DMS53 treated with DMSO at 0.1 percent for 48 hours (cell line): ENCODE measurements at regions not wholly inside any gene's neighbourhood (a gene's known extent, or its start where the extent isn't known, plus 50 kb on each side); places are given as distances from the start of the nearest gene placed in this dataset.
"Not testable (repeated sequence)": the region's sequence is repeated elsewhere in the genome, so short reads cannot be mapped to it uniquely, and the experiment has no call there.

ENCODE experiments used
- DNase-seq: peaks from one replicate; lab custom pipeline; 2025; ENCODE audit not compliant: unreplicated experiment; lab: John Stamatoyannopoulos, UW

DNA sequence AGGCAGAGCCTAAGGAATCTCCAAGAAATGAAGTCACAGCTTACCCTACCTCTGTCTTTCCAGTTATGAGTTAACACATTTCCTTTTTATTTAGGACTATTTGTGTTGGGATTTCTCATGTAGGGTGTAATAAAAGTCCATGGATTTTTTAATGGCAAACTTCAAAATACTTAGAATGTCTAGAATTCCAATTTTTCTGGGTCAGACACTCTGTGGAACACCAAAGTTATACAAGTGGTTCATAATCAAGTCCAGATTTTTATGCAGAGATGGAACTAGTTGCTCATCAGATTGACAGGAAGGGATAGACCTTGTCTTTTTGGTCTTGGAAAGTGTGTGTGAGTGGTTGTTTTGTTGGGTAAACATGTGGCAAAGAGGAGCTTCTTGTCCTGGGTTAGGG is 69.8 kb upstream of the ADRA1D start:
- DNase-seq, result no peak

DNA sequence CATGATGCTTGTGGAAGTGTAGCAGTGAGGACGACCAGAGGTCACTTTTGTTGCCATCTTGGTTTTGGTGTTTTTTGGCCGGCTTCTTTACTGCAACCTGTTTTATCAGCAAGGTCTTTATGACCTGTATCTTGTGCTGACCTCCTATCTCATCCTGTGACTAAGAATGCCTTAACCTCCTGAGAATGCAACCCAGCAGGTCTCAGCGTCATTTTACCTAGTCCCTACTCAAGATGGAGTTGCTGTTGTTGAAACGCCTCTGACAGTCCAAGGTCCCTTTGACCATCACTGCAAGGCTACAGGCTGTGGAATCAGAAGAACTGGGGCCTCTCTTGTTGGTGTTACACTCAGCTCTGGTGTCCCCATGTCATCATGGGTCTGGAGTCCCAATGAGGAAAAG is 61.5 kb upstream of the ADRA1D start:
- DNase-seq, result not testable (repeated sequence)

DNA sequence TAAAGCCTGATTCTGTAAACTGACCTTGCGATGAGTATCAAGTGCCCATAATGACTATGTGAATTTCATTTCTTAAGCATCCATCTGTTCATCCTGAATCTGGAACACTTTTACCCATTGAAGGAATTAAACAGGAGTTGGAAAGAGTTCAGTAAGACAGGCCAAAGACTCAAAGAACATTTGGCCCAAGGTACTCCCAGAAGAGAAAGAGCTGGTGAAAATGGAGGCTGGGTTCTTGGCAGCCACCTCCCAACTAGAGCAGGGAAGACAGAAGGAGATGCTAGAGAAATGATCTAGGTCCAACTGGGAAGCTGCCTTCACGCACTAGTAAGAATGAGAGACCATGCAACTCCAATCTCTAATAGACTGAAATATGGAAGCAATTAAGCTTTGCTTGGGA is 57.1 kb upstream of the ADRA1D start:
- no peak for DNase-seq

GRCh38 chr20:4305091-4305490 is 56.0 kb upstream of the ADRA1D start:
- no peak for DNase-seq

DNA sequence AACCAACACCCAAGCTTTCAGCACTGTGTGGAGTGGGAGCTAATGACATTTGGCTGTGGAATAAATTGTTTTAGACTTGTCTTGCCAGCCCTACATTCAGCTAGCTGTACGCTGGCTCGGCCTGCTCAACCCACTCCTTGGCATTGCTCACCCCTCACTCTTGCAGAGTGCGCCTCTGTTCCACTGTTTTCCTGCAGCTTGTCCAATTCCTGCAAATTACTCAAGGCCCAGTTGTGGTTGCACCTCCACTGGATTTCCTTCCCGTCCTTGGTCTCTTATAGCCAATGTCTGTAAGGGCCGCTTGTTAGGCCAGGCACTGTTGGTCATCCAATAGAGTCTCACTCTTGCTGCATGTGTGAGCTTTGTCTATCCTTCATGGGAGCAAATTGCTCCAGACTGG is 55.5 kb upstream of the ADRA1D start:
- DNase-seq, result no peak

DNA sequence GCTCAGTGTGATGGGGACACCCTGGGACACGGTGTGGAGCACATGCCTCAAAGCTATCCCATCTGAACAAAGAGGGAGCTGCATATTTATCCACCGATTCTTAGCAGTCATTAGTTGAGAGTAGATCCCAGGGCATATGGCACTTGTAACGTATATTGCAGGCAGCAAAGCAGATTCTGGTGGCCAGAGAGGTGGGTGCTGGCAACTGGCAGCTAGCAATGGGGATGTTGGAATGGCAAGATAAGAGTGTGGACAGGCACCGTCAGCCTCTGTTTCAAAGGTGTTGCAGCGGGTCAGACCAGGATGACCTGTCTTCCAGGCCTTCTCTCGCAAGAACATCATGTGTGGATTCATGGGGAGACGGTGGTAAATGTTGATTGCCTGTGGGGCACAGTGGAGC is 54.0 kb upstream of the ADRA1D start:
- DNase-seq, result no peak

DNA sequence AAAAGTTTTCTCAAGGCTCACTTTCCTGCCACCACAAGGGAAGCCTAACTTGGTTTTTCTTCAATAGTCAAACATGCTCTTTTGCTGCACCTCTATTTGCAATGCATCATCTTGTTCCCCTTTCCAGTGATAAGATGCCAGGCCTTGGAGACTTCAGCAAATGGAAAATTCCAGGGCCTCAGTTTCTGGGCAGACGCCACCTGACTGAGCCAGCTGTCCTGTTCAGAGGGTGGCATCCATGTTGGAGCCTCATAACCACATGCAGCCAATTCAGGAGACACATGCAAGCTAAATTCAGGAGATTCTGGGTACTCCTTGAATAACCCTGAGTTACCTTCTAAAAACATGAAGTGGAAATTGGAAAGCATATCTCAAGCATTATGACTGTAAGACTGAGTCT is 51.8 kb upstream of the ADRA1D start:
- no peak for DNase-seq

GRCh38 chr20:4300401-4300800 is 51.3 kb upstream of the ADRA1D start:
- DNase-seq, result no peak

- DNase-seq, result no peak
Observed at GRCh38 chr20:4299773-4300172, 50.7 kb upstream of the ADRA1D start.

DNA sequence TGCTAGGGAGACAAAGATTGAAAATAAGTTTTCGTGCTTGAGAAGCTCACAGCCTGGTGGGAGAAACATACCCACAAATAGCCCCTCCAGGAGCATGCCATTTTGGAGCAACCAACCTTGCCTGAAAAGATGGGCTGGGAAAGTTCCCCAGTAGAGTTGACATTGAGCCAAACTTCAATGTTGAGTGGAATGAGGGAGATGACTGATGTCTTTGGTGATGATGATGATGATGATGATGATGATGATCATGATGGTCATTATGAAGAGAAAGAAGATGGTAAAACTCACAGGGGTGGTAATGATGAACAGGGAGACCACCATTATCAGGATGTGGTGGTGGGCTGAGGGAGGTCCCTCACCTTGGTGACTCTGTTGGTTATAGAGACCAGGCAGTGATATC is 50.1 kb upstream of the ADRA1D start:
- no peak for DNase-seq
